Urinary bladder (tissue), 3 donors: ENCODE measurements at regions not wholly inside any gene's neighbourhood (a gene's known extent, or its start where the extent isn't known, plus 50 kb on each side); places are given as distances from the start of the nearest gene placed in this dataset.
"Not testable (repeated sequence)": the region's sequence is repeated elsewhere in the genome, so short reads cannot be mapped to it uniquely, and the experiment has no call there.

Experiments used
- DNase-seq: peaks from one replicate; pipeline ENCODE4 v3.0.0-alpha.2; 2015; ENCODE audit errors: extremely low spot score
- H3K27ac ChIP-seq: one replicate; pipeline ENCODE4 v1.5.1; 2013; ENCODE audit warnings: low read depth, mild to moderate bottlenecking, moderate library complexity
- H3K36me3 ChIP-seq: one replicate; pipeline ENCODE4 v1.6.1; 2013; ENCODE audit warnings: mild to moderate bottlenecking, moderate library complexity; ENCODE audit not compliant: insufficient read depth
- H3K4me1 ChIP-seq: one replicate; pipeline ENCODE4 v1.6.1; 2013; ENCODE audit warnings: mild to moderate bottlenecking, moderate library complexity; ENCODE audit not compliant: insufficient read depth
- H3K4me3 ChIP-seq: one replicate; pipeline ENCODE4 v1.5.1; 2013; ENCODE audit warnings: low read depth, low read length
- WGBS: extraction: QIAGEN DNeasy Blood & Tissue Kit; methylation state at CpG from one replicate; pipeline ENCODE4 v1.1.7; 2013; 5-methylcytosine and 5-hydroxymethylcytosine counted together
- donor health status: healthy with polysubstance abuse.
- donor health status: healthy.

- 70% methylated on average over 2 of the region's 2 CpGs for WGBS
- DNase-seq, result no peak
- no peaks in the 10 kb centered on the region for H3K4me1 ChIP-seq
- no peaks in the 10 kb centered on the region for H3K36me3 ChIP-seq
- no peak overlapping the region for H3K27ac ChIP-seq
- H3K4me3 ChIP-seq, result no peak overlapping the region
These were observed 2329.9 kb downstream of the ARAP2 start for GRCh38 chr4:33914386-33914785.

GRCh38 chr4:33923469-33923868 lies 2320.8 kb downstream of the ARAP2 start:
- DNase-seq, result no peak
- 92% methylated on average over 1 of the region's 1 CpG for WGBS
- H3K4me3 ChIP-seq, result no peak overlapping the region
- no peak overlapping the region for H3K27ac ChIP-seq
- H3K36me3 ChIP-seq, result no peaks in the 10 kb centered on the region
- no peaks in the 10 kb centered on the region for H3K4me1 ChIP-seq

GRCh38 chr4:33924239-33924638 lies 2320.1 kb downstream of the ARAP2 start:
- DNase-seq, result no peak
- 30% methylated on average over 7 of the region's 7 CpGs for WGBS
- Histone ChIP-seq H3K4me3 (no peak overlapping the region), H3K36me3 (no peaks in the 10 kb centered on the region), H3K27ac (no peak overlapping the region), H3K4me1 (no peaks in the 10 kb centered on the region)

GRCh38 chr4:33924811-33925210 lies 2319.5 kb downstream of the ARAP2 start:
- H3K4me1 ChIP-seq, result no peaks in the 10 kb centered on the region
- H3K4me3 ChIP-seq, result no peak overlapping the region
- no peak overlapping the region for H3K27ac ChIP-seq
- no peak for DNase-seq
- H3K36me3 ChIP-seq, result no peaks in the 10 kb centered on the region
- 85% methylated on average over 1 of the region's 1 CpG for WGBS

GRCh38 chr4:33930497-33930896 lies 2313.8 kb downstream of the ARAP2 start:
- DNase-seq, result no peak
- whole genome bisulfite sequencing, result 33% methylated on average over 1 of the region's 1 CpG

GRCh38 chr4:33931026-33931425 lies 2313.3 kb downstream of the ARAP2 start:
- Histone ChIP-seq H3K27ac (no peak overlapping the region), H3K4me3 (no peak overlapping the region), H3K4me1 (no peaks in the 10 kb centered on the region), H3K36me3 (no peaks in the 10 kb centered on the region)
- 73% methylated on average over 2 of the region's 2 CpGs for WGBS
- DNase-seq, result no peak

More at GRCh38 chr4:33930497-33930896, 2313.8 kb downstream of the ARAP2 start:
- Histone ChIP-seq H3K4me3 (no peak overlapping the region), H3K36me3 (no peaks in the 10 kb centered on the region), H3K4me1 (no peaks in the 10 kb centered on the region), H3K27ac (no peak overlapping the region)

- no peaks in the 10 kb centered on the region for H3K36me3 ChIP-seq
- no peak overlapping the region for H3K4me3 ChIP-seq
- DNase-seq, result no peak
- no peak overlapping the region for H3K27ac ChIP-seq
- H3K4me1 ChIP-seq, result no peaks in the 10 kb centered on the region
These were observed 2304.0 kb downstream of the ARAP2 start for GRCh38 chr4:33940281-33940680.

GRCh38 chr4:33941854-33942253 lies 2302.5 kb downstream of the ARAP2 start:
- Histone ChIP-seq H3K27ac (no peak overlapping the region), H3K4me3 (no peak overlapping the region), H3K36me3 (no peaks in the 10 kb centered on the region), H3K4me1 (no peaks in the 10 kb centered on the region)
- DNase-seq, result peak; percentile 15
- WGBS, result 63% methylated on average over 1 of the region's 1 CpG

GRCh38 chr4:33948921-33949320 lies 2295.4 kb downstream of the ARAP2 start:
- DNase-seq, result no peak
- H3K4me3 ChIP-seq, result no peak overlapping the region
- H3K27ac ChIP-seq, result no peak overlapping the region
- H3K36me3 ChIP-seq, result no peaks in the 10 kb centered on the region
- H3K4me1 ChIP-seq, result no peaks in the 10 kb centered on the region

- H3K36me3 ChIP-seq, H3K4me3 ChIP-seq, H3K4me1 ChIP-seq, DNase-seq, H3K27ac ChIP-seq: not testable (repeated sequence)
- WGBS, result 96% methylated on average over 4 of the region's 4 CpGs
These were observed 2290.5 kb downstream of the ARAP2 start for GRCh38 chr4:33953848-33954247.

GRCh38 chr4:33954759-33955158 lies 2289.6 kb downstream of the ARAP2 start:
- no peak overlapping the region for H3K27ac ChIP-seq
- no peak for DNase-seq
- no peak overlapping the region for H3K4me3 ChIP-seq
- H3K36me3 ChIP-seq, result no peaks in the 10 kb centered on the region
- no peaks in the 10 kb centered on the region for H3K4me1 ChIP-seq
- WGBS, result 95% methylated on average over 10 of the region's 10 CpGs

GRCh38 chr4:33959519-33959918 lies 2284.8 kb downstream of the ARAP2 start:
- Histone ChIP-seq H3K4me3 (no peak overlapping the region), H3K4me1 (no peaks in the 10 kb centered on the region), H3K36me3 (no peaks in the 10 kb centered on the region), H3K27ac (no peak overlapping the region)
- DNase-seq, result no peak
- 85% methylated on average over 4 of the region's 4 CpGs for WGBS

GRCh38 chr4:33961761-33962160 lies 2282.6 kb downstream of the ARAP2 start:
- Histone ChIP-seq H3K36me3 (no peaks in the 10 kb centered on the region), H3K4me3 (no peak overlapping the region), H3K4me1 (no peaks in the 10 kb centered on the region), H3K27ac (no peak overlapping the region)
- 92% methylated on average over 2 of the region's 2 CpGs for WGBS
- no peak for DNase-seq

GRCh38 chr4:33966808-33967207 lies 2277.5 kb downstream of the ARAP2 start:
- Histone ChIP-seq H3K27ac (no peak overlapping the region), H3K4me1 (no peaks in the 10 kb centered on the region), H3K36me3 (no peaks in the 10 kb centered on the region), H3K4me3 (no peak overlapping the region)
- DNase-seq, result no peak
- WGBS, result 93% methylated on average over 1 of the region's 1 CpG

- H3K4me1 ChIP-seq, result no peaks in the 10 kb centered on the region
- no peak overlapping the region for H3K4me3 ChIP-seq
- H3K27ac ChIP-seq, result no peak overlapping the region
- DNase-seq, result no peak
- H3K36me3 ChIP-seq, result no peaks in the 10 kb centered on the region
These were observed 2270.0 kb downstream of the ARAP2 start for GRCh38 chr4:33974270-33974669.
